Astrocyte of the hippocampus (primary cell): ENCODE measurements at regions not wholly inside any gene's neighbourhood (a gene's known extent, or its start where the extent isn't known, plus 50 kb on each side); places are given as distances from the start of the nearest gene placed in this dataset.
A peak's percentile ranks its signal among the peaks of the same experiment; 100 is the strongest.

ENCODE experiments used
- DNase-seq: peaks from one replicate; pipeline ENCODE4 v3.0.0; 2011; ENCODE audit warnings: low read depth, low spot score

- no peak for DNase-seq
Observed at GRCh38 chr3:14307656-14308302, 94.6 kb upstream of the SLC6A6 start.

- no peak for DNase-seq
Observed at GRCh38 chr3:14311729-14312128, 90.7 kb upstream of the SLC6A6 start.

DNA sequence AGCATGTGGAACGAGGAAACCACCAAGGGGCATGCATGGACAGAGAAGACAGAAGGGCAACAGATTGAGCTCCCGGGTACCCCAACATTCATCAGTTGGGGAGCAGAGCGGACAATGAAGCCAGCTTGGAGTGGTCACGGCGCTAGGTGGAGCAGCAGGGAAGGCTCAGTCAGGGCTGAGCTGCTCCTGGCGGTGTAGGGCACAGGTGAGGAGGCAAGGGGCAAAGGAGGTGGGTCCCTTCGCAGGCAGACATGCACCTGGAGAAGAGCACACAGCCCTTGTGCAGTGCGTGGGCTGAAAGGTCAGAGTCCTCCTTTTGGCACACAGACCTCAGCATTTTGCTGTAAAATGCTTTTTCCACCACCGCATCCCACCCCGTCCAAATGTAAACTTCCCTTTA lies 90.0 kb upstream of the SLC6A6 start:
- DNase-seq = no peak

DNA sequence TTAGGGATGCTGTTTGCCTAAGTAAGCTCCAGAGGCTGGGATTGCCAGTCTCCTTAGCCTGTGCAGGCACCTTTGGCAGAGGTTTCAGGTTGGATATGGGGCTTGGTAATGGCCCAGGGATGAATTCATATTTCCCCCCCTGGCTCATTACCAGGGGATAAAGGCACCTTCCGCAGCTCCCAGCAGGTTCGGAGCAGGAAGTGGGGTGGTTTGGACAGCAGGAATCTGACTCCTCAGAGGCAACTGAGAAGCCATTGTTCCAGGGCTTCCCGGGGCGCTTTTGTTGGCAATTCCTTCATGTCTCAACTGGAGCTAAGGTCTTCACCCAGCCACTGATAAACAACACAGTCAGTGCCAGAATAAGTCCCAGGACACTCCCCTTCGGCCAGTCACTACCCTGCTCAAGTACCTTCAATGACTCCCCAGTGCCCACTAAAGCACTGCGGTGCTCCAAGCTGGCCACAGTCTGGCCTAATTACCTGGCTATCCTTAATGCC lies 85.3 kb upstream of the SLC6A6 start:
- peak; percentile 48 for DNase-seq

DNA sequence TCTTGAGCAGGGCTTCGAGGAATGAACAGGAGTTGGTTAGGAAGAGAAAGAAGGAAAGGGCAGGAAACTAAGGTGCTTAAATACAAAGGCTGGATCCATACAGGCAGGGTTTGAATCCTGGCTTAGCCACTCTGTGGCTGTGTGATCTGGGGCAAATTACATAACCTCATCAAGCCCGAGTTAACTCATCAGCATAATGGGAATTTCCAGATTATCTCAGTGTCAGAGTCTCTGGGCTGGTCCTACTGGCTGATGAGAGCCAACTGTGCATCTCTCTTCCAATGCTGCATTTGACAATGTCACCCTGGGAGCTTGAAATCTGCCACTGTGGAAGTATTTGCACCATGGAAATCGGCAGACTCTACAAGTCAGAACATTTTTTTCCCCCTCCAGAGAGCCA lies 83.8 kb upstream of the SLC6A6 start:
- DNase-seq = no peak

DNA sequence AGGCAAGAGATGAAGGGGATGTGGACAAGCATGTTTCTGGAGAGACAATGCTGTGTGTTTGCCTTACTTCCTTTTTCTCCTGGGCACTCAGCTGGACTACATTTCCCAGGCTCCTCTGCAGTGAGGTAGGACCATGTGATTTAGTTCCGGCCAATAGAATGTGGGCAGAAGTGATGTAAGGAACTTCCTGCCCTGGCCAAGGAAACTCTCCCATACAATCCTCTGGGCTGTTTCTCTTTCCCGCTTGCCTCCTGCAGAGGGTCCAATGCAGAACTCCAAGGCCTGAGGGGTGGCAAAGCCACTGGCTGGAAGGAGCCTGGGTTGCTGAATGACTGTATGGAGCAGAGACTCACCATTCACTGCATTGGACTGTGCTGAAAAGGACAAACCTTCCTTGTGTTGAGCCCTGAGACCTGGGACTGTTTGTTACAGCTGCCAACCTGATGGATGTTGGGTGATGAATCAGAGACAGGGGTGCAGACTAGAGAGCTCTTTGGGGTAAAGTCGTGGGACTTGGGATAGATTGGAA lies 82.7 kb upstream of the SLC6A6 start:
- peak; percentile 66 for DNase-seq

DNA sequence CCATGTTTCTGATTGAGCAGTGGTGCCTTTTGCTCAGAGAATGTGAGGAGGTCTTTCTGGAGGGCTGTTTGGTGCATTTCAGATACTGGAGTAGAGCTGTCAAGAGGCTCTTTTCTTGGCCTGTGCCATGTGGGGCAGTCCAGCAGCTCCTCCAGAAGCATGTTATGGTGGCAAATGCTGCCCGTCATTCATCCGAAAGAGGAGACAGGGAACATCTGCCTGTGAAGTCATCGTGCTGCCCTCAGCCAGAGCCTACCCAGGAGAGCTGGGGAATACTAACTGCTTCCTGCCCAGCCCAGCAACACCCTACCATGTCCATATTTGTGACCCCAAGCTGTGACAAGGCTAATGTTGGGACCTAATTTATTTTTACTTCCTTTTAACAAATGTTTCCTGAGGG lies 82.2 kb upstream of the SLC6A6 start:
- no peak for DNase-seq

DNA sequence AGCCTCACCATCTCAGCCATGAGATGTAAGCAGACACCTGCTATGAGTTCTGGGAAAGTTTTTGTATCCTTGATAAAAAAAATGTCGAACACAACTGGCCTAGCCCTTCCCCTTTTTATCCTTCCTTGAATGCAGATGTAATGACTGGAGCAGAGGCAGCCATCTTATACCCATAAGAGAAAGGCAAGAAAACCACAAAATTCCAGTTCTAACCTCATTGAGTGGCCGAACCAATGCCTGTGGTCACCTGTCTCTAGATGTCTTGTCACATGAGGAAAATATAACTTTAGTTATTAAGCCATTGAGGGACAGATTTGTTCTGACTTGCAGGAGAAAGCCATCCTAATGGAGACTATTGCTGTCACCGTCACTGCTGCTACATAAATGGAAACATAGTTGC lies 80.4 kb upstream of the SLC6A6 start:
- DNase-seq = no peak

DNA sequence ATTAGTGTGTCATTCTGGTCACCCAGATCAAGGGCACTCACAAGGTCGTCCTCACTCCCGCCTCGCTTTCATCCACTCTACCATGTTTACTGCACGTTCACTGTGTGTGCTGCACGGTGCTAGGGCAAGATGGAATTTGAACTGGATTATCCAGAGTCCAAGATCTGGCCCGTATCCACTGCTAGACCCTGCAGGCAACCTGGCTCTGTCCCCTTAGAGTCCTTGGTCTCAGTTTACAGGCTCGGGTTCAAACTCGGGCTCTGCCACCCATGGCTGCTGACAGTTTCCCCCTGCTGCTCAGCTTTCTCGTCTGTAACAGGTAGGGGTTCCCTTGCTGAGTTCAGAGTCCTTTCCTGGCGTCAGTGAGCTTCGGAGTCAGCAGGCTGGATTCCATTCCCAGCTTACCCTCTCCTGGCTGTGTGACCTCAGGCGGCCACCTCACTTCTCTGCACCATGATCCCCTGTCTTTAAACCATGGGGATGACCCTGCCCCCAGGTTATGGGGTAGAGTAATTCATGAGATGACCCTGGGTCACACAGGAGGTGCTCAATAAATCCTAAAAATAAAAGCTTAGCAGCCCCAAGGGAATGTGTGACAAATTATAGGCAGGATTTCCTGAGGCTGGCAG lies 79.6 kb upstream of the SLC6A6 start:
- DNase-seq = no peak

- no peak for DNase-seq
Observed at GRCh38 chr3:14323401-14324223, 78.8 kb upstream of the SLC6A6 start.

DNA sequence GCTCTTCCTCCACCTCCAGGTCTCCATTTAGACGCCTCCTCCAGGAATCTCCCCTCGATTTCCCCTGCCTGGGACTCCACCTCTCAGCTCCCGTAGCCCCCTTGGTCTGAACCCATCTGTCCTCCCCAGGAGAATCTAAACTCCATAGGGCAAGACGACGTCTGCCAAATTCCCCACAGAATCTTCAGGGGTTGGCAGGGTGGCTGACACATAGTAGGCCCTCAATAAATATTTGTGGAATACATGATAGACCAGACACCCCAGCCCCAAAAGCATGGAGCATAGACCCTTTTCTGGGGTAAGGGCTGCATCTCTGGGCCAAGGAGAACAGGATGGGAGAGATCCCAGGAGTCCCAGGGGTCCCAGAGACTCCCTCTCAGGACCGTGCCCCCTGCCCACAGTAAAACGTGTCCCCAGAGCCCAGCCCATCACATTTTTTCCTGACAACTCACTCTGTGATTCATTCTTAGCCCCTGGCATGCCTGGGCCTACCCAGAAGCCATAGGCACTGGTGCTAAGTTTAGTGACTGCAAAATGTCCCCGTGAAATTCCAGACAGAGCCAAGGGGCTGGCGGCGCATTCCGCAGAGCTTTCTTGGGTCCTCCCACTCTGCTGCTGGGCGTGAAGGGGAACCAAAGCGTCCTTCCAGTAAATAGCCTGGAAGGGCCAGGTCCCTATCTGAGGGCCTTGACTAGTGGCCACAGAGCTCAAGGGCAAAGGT lies 78.0 kb upstream of the SLC6A6 start:
- DNase-seq = peak; percentile 60

DNA sequence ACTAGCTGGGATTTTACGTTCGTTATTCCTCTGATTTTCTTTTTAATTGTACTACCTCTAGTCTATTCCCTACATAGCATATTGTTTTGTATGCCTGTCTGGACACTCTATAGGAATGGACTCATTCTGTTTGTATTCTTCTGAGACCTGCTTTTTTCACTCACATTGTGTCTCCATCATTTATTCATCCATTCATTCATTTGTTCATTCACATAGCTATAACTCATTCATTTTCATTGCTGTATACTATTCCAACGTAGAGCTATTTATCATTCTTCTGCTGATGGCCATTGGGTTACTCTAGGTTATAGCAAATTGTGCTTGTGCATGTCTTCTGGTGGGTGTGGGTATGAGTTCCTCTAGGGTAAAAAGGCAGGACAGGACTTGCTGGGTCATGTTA lies 74.0 kb upstream of the SLC6A6 start:
- no peak for DNase-seq

DNA sequence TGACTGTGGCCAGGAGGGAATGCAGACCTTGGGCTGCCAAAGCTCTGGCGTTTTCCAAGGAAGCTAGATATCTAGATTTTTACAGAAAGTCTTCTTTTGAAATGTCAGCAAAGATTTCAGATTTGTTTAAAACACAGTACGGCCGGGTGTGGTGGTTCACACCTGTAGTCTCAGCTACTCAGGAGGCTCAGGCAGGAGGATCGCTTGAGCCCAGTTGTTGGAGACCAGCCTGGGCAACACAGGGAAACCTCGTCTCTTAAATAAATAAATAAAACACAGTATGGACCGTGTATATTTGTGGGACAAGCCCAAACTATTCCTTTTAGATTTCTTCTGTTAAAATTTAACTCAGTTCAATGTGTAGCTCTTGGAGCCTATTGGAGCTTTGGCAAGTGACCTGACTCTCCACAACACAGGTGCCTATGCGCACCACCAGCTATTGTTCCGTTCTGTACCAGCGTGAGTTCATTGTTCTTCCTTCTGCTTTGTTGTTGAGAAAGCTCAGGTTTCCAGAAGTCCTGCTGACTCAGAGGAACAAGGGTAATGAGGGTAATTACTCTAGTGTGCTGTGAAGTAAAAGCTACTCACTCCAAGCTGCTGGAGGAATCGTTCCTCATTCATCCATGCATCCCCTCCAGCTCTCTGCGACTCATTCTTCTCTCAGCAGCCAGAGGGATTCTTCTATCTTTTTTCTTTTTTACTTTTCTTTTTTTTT lies 73.1 kb upstream of the SLC6A6 start:
- DNase-seq = peak; percentile 61

DNA sequence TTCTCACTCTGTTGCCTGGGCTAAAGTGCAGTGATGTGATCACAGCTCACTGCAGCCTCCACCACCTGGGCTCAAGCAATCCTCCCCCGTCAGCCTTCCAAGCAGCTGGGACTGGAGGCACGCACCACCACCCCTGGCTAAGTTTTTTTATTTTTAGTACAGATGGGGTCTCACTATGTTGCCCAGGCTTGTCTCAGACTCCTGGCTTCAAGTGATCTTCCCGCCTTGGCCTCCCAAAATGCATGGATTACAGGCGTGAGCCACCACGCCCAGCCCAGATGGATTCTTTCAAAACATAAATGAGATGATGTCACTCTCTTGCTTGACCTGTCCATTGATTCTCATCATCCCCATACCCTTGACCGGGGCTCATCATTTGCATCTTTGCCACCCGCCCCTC lies 72.6 kb upstream of the SLC6A6 start:
- no peak for DNase-seq

- no peak for DNase-seq
Observed at GRCh38 chr3:14330508-14330907, 71.9 kb upstream of the SLC6A6 start.

DNA sequence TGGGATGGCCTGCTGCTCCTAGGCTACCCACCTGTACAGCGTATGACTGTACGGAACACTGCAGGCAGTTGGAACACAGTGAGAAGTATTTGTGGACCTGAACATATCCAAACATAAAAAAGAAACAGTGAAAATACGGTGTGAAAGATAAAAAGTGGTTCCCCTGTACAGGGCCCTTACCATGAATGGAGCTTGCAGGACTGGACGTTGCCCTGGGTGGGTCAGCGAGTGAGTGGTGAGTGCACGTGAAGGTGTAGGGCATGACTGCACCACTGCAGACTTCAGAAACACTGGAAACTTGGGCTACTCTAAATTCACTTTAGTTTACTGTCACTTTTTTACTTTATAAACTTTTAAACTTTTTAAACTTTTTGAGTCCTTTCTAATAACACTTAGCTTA lies 71.2 kb upstream of the SLC6A6 start:
- no peak for DNase-seq

- no peak for DNase-seq
Observed at GRCh38 chr3:14332392-14332791, 70.0 kb upstream of the SLC6A6 start.

GRCh38 chr3:14333215-14333614 lies 69.2 kb upstream of the SLC6A6 start:
- no peak for DNase-seq

GRCh38 chr3:14333621-14334020 lies 68.8 kb upstream of the SLC6A6 start:
- no peak for DNase-seq

- DNase-seq = no peak
Observed at GRCh38 chr3:14334136-14334535, 68.3 kb upstream of the SLC6A6 start.

GRCh38 chr3:14334936-14335335 lies 67.5 kb upstream of the SLC6A6 start:
- no peak for DNase-seq
